Astrocyte (in vitro differentiated cells and primary cell): ENCODE measurements at regions not wholly inside any gene's neighbourhood (a gene's known extent, or its start where the extent isn't known, plus 50 kb on each side); places are given as distances from the start of the nearest gene placed in this dataset.

ENCODE experiments used
- EZH2 ChIP-seq: IDR thresholded peaks from 2 replicates; pipeline ENCODE4 v1.6.1; 2012; ENCODE audit warnings: mild to moderate bottlenecking, low read length, inconsistent platforms; ENCODE audit not compliant: insufficient read depth
- TF ChIP-seq, protein P1 (sequence below): IDR thresholded peaks from 2 replicates; pipeline ENCODE4 v1.5.1; 2011; ENCODE audit warnings: low read depth, mild to moderate bottlenecking, inconsistent platforms, low read length, moderate library complexity; ENCODE audit not compliant: insufficient read depth

DNA sequence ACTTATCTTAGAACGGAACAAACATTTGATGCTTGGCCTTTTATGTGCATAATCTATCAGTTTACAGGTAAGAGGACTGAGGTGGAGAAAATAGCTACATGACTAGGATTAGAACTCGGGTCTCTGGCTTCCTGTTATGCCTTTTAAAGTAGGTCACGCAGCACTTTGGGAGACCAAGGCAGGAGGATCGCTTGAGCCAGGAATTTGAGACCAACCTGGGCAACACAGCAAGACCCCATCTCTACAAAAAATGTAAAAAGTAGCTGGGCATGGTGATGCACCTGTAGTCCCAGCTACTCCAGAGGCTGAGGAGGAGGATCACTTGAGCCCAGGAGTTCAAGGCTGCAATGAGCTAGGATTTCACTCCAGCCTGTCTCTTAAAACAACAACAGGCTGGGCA lies 81.9 kb upstream of the AKT3 start:
- TF ChIP-seq, protein P1, sequence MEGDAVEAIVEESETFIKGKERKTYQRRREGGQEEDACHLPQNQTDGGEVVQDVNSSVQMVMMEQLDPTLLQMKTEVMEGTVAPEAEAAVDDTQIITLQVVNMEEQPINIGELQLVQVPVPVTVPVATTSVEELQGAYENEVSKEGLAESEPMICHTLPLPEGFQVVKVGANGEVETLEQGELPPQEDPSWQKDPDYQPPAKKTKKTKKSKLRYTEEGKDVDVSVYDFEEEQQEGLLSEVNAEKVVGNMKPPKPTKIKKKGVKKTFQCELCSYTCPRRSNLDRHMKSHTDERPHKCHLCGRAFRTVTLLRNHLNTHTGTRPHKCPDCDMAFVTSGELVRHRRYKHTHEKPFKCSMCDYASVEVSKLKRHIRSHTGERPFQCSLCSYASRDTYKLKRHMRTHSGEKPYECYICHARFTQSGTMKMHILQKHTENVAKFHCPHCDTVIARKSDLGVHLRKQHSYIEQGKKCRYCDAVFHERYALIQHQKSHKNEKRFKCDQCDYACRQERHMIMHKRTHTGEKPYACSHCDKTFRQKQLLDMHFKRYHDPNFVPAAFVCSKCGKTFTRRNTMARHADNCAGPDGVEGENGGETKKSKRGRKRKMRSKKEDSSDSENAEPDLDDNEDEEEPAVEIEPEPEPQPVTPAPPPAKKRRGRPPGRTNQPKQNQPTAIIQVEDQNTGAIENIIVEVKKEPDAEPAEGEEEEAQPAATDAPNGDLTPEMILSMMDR, result no peak
- TF ChIP-seq EZH2, result no peak
